AG09319 (cell line): ENCODE measurements at regions not wholly inside any gene's neighbourhood (a gene's known extent, or its start where the extent isn't known, plus 50 kb on each side); places are given as distances from the start of the nearest gene placed in this dataset.
A peak's percentile ranks its signal among the peaks of the same experiment; 100 is the strongest.
"Not testable (repeated sequence)": the region's sequence is repeated elsewhere in the genome, so short reads cannot be mapped to it uniquely, and the experiment has no call there.

Source experiments
- DNase-seq: peaks from one replicate; pipeline ENCODE4 v3.0.0-alpha.2; 2010; ENCODE audit warnings: low read depth; ENCODE audit errors: extremely low read depth
- TF ChIP-seq, protein P1 (sequence below): IDR thresholded peaks from 2 replicates; pipeline ENCODE4 v1.5.1; 2011; ENCODE audit warnings: low read depth, mild to moderate bottlenecking, inconsistent platforms, low read length, moderate library complexity

DNA sequence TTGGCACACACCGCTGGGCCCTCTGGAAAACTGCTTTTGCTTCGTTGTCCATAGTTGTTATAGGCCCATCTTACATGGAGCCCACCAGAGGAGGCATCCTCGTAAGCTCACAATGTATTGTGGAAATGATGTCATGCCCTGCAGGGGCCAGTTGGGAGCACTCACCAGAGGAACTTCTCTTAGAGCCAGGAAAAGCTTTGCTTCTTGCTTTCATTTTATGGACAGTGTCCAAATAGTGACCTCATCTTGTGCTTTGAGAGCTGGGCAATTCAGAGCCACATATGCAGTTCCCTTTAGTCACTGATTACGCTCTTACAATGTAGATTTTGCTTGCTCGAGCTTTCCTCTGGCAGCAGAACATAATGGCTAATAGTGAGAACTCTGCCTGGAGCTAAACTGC is 275.6 kb downstream of the AACS start:
- DNase-seq: peak; percentile 1

DNA sequence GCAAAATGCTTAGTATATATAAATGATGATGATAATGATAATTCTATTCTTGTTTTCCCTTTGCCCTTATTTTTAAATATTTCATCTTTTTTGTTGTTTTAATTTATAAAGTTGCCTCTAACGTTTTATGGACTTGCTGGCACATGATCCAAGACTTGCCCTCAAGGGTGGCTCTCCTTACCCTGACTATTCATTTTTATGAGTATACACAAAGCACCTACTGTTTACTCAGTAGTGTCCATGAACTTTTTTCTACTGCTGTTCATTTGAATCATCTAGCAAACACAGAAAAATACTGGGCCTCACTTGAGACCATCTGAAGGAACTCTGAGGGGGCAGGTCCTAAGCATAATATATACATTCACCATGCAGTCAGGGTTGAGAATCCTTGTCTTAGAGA is 276.2 kb downstream of the AACS start:
- no peak for DNase-seq
- TF ChIP-seq, protein P1, sequence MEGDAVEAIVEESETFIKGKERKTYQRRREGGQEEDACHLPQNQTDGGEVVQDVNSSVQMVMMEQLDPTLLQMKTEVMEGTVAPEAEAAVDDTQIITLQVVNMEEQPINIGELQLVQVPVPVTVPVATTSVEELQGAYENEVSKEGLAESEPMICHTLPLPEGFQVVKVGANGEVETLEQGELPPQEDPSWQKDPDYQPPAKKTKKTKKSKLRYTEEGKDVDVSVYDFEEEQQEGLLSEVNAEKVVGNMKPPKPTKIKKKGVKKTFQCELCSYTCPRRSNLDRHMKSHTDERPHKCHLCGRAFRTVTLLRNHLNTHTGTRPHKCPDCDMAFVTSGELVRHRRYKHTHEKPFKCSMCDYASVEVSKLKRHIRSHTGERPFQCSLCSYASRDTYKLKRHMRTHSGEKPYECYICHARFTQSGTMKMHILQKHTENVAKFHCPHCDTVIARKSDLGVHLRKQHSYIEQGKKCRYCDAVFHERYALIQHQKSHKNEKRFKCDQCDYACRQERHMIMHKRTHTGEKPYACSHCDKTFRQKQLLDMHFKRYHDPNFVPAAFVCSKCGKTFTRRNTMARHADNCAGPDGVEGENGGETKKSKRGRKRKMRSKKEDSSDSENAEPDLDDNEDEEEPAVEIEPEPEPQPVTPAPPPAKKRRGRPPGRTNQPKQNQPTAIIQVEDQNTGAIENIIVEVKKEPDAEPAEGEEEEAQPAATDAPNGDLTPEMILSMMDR: no peak

More for the DNA sequence above, 275.6 kb downstream of the AACS start:
- TF ChIP-seq, protein P1: no peak

DNA sequence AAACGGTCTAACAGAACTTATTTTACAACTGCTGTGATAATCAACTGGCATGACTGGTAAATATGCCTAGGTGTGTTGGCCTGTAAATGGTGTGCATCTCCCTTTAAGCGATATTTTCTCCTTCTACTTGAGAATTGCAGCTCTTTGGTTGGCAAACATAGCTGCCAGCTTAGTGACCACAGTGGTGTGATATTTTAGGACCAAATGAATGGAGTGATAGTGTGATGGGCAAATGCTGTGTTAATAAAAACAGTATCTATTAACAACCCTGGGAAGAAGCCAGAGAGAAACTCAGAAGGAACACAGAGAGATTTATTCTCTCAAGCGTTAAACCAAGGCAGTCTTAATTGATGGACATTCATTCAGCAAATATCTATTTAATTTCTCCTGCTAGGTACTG is 278.4 kb downstream of the AACS start:
- no peak for DNase-seq
- TF ChIP-seq, protein P1: no peak

DNA sequence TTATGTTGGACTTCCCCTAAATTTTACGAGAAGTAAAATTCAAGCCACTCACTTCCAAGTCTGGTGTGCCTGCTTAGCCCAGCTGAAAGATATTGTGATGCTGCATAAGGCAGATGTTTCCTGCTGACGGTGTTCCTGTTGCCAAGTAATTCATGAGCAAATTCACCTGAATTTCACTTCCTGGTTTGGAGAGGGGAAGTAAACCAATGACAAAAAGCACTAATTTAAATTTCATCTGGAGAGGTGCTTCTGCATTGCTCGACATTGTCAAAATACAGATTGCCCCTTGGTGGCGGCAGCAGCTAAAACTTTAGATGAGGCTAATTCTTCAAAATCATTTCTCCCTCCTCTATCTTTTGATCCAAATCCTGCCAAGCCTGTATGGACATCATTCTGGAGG is 281.1 kb downstream of the AACS start:
- TF ChIP-seq, protein P1: no peak
- DNase-seq: no peak

DNA sequence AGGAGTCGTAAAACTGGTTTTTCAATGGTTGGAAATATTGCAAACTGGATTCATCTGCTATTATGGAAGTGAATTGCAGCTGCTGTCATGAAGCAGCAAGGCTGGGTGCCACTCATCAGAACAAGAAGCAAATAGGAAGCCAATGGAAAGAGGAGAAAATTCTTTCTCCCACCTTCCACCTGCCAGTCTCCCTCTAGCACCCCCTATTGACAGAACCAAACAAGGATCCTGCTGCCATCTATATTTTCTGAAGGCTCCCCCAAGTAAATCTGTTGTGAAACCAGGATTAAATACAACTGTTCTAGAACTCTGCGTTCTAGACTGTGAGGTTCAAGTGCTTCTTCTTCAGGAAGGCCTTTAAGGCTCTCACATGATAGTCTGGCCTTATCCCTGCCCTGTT is 286.6 kb downstream of the AACS start:
- TF ChIP-seq, protein P1: no peak
- DNase-seq: no peak

DNA sequence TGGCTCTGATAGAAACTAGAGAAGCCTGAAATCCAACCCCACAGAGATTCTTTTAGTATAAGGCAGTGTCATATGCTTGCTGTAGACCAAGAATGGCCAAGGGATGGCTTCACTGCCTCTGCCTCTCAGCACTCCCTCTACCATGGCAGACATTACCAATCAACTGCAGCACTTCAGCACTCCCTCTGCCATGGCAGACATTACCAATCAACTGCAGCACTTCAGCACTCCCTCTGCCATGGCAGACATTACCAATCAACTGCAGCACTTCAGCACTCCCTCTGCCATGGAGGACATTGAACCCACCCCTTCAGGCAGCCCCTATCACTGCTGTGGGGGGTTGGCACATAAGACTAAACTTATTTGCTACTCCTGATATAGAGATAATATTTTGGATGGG is 287.8 kb downstream of the AACS start:
- not testable (repeated sequence) for DNase-seq

DNA sequence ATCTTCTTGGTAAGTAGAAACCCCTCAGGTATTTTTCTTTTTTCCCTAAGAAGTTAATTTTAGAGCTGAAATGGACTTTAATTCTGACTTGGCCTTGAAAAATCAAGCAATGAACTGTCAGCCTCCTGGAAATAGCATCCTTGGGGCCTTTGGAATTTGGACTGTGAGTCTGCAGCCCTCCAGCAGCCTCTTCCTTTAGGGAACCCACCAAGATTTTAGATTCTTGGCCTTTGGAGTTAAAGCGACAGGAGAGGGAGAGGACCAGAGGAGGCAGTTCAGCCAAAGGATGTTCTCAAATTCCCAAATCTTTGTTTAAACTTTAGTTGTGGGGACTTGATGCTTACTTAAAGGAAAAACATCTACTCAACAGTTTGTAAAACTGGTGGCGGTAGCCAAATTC is 288.6 kb downstream of the AACS start:
- DNase-seq: no peak
- TF ChIP-seq, protein P1: no peak

DNA sequence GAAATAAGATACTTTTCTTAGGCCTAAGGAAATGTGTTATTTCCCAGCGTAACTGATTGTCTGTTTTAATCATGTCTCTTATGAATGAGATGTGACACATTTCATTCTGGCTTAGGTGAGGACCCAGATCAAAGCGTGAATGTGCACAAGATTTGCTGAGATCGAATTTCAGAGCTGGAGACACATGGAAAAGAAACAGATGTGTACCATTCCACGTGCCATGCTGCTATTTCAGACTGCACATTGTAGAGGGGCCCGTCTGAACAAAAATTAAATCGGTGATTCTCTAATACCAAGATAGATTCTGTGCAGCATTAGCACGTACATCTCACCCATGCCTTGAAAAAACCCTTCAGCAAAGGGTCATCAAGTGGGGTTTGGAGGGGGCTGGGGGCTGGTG is 290.4 kb downstream of the AACS start:
- TF ChIP-seq, protein P1: no peak
- no peak for DNase-seq
